ENCODE measurements at regions not wholly inside any gene's neighbourhood (a gene's known extent, or its start where the extent isn't known, plus 50 kb on each side); places are given as distances from the start of the nearest gene placed in this dataset.

DNA sequence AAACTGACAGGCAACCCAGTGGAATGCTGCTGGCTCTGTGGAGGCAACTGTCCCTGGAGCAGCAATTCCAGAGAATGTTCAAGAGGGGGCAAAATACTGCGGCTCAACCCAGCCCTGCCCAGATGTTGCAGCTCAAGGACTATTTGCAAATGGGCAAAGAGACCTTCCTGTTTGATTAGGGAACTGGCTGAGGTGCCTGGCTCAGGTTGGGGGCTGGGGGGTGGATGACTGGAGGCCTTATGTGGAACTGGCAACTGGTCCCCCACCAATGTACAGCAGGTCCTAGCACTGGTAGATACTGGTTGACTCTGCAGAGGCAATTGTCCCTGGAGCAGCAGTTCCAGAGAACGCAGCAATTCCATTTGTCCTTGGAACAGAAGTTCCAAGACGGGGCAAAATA is 302.5 kb downstream of the ZPLD1 start:
- H3K9me3 ChIP-seq (ENCODE audit: low read depth, low read length): no peaks in the 10 kb centered on the region
- no peak overlapping the region for H3K4me3 ChIP-seq (ENCODE audit: insufficient read depth, low read length)
- no peak overlapping the region for H2AFZ ChIP-seq (ENCODE audit: low read length)
- DNase-seq (ENCODE audit: insufficient read length, low spot score, missing footprints): peak; percentile 53
- no peaks in the 10 kb centered on the region for H4K20me1 ChIP-seq (ENCODE audit: insufficient read depth, low read length)
- H3K4me1 ChIP-seq (ENCODE audit: insufficient read depth, low read length): no peaks in the 10 kb centered on the region
- H3K27me3 ChIP-seq (ENCODE audit: insufficient read depth, low read length): no peaks in the 10 kb centered on the region
- H3K4me2 ChIP-seq (ENCODE audit: insufficient read depth, low read length): no peak overlapping the region
- no peak overlapping the region for H3K27ac ChIP-seq (ENCODE audit: low read depth, low read length)
- no peaks in the 10 kb centered on the region for H3K79me2 ChIP-seq (ENCODE audit: insufficient read depth, low read length)
- TF ChIP-seq, protein P1, sequence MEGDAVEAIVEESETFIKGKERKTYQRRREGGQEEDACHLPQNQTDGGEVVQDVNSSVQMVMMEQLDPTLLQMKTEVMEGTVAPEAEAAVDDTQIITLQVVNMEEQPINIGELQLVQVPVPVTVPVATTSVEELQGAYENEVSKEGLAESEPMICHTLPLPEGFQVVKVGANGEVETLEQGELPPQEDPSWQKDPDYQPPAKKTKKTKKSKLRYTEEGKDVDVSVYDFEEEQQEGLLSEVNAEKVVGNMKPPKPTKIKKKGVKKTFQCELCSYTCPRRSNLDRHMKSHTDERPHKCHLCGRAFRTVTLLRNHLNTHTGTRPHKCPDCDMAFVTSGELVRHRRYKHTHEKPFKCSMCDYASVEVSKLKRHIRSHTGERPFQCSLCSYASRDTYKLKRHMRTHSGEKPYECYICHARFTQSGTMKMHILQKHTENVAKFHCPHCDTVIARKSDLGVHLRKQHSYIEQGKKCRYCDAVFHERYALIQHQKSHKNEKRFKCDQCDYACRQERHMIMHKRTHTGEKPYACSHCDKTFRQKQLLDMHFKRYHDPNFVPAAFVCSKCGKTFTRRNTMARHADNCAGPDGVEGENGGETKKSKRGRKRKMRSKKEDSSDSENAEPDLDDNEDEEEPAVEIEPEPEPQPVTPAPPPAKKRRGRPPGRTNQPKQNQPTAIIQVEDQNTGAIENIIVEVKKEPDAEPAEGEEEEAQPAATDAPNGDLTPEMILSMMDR (IDR thresholded peaks at IDR 0.05; ENCODE audit: extremely low read depth, low read depth, low read length): no peak
- no peaks in the 10 kb centered on the region for H3K36me3 ChIP-seq (ENCODE audit: insufficient read depth, low read length)

DNA sequence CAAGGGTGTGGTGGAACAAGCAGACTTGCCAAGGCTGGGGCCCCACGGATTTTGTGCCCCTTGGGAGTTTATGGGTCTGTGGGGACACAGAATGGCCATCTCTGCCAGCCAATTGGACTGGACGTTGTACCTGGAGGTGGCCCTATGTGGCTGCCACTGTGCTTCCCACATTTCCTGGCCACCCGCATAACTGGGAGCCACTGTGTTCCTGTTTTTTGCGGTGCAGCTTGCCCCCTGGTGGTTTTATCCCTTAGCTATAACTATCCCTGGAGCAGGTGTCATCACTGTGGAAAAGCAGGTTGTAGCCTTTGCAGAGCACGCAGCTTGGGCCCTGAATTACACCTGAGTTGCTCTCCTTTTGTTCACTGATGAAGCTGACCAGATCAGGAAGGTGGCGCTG is 306.3 kb downstream of the ZPLD1 start:
- H3K9me3 ChIP-seq (ENCODE audit: low read depth, low read length): no peaks in the 10 kb centered on the region
- TF ChIP-seq, protein P1 (IDR thresholded peaks at IDR 0.05; ENCODE audit: extremely low read depth, low read depth, low read length): no peak
- no peak for DNase-seq (ENCODE audit: insufficient read length, low spot score, missing footprints)
- H3K79me2 ChIP-seq (ENCODE audit: insufficient read depth, low read length): no peaks in the 10 kb centered on the region
- no peak overlapping the region for H3K27ac ChIP-seq (ENCODE audit: low read depth, low read length)
- H3K4me3 ChIP-seq (ENCODE audit: insufficient read depth, low read length): no peak overlapping the region
- H4K20me1 ChIP-seq (ENCODE audit: insufficient read depth, low read length): no peaks in the 10 kb centered on the region
- H3K4me1 ChIP-seq (ENCODE audit: insufficient read depth, low read length): no peaks in the 10 kb centered on the region
- H3K27me3 ChIP-seq (ENCODE audit: insufficient read depth, low read length): no peaks in the 10 kb centered on the region
- no peak overlapping the region for H3K4me2 ChIP-seq (ENCODE audit: insufficient read depth, low read length)
- no peaks in the 10 kb centered on the region for H3K36me3 ChIP-seq (ENCODE audit: insufficient read depth, low read length)
- H2AFZ ChIP-seq (ENCODE audit: low read length): no peak overlapping the region

DNA sequence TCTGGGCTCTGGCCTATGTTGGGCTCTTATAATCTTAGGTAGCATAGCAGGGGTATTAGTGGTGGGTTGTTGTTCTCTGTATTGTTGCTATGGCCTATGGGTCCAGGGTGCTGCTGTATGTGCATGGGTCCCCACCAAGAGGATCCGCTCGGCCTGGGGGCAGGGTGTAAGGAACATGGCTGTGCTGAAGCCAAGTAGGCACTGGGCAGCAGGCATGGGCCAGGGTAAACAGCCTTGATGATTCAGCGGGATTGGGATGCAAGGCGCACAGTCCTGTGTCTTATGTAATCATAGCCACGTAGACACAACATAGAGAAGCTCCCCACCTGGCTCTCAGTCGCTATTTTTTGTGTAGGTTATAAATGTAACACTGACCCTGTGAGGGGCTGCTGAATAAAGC is 306.9 kb downstream of the ZPLD1 start:
- Histone ChIP-seq H3K36me3 (ENCODE audit: insufficient read depth, low read length) (no peaks in the 10 kb centered on the region), H3K27ac (ENCODE audit: low read depth, low read length) (no peak overlapping the region), H3K27me3 (ENCODE audit: insufficient read depth, low read length) (no peaks in the 10 kb centered on the region), H3K4me2 (ENCODE audit: insufficient read depth, low read length) (no peak overlapping the region), H3K9me3 (ENCODE audit: low read depth, low read length) (no peaks in the 10 kb centered on the region), H3K79me2 (ENCODE audit: insufficient read depth, low read length) (no peaks in the 10 kb centered on the region), H3K4me1 (ENCODE audit: insufficient read depth, low read length) (no peaks in the 10 kb centered on the region), H4K20me1 (ENCODE audit: insufficient read depth, low read length) (no peaks in the 10 kb centered on the region), H2AFZ (ENCODE audit: low read length) (no peak overlapping the region), H3K4me3 (ENCODE audit: insufficient read depth, low read length) (no peak overlapping the region)
- TF ChIP-seq, protein P1 (IDR thresholded peaks at IDR 0.05; ENCODE audit: extremely low read depth, low read depth, low read length): no peak
- no peak for DNase-seq (ENCODE audit: insufficient read length, low spot score, missing footprints)

DNA sequence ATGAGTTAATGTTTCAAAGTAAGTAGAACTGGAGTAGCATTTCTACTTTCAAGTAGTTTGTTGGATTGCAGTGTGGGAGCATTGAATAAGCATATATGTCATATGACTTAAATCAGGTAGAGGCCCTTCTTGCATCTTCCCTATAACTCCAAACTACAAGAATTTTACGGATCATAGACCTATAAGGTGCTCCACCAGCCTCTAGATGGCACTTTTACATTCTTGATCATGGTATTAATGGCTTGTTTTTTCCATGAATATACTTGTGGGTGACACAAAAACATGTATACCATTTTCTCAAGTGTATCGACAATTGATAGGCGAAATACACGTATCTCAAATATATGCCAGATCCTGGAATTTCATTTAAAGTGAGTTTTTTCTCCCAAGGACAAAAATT is 311.1 kb downstream of the ZPLD1 start:
- H3K4me1 ChIP-seq (ENCODE audit: insufficient read depth, low read length): no peaks in the 10 kb centered on the region
- no peaks in the 10 kb centered on the region for H4K20me1 ChIP-seq (ENCODE audit: insufficient read depth, low read length)
- TF ChIP-seq, protein P1 (IDR thresholded peaks at IDR 0.05; ENCODE audit: extremely low read depth, low read depth, low read length): no peak
- no peaks in the 10 kb centered on the region for H3K27me3 ChIP-seq (ENCODE audit: insufficient read depth, low read length)
- H3K79me2 ChIP-seq (ENCODE audit: insufficient read depth, low read length): no peaks in the 10 kb centered on the region
- DNase-seq (ENCODE audit: insufficient read length, low spot score, missing footprints): no peak
- no peak overlapping the region for H2AFZ ChIP-seq (ENCODE audit: low read length)
- no peak overlapping the region for H3K4me2 ChIP-seq (ENCODE audit: insufficient read depth, low read length)
- no peaks in the 10 kb centered on the region for H3K9me3 ChIP-seq (ENCODE audit: low read depth, low read length)
- H3K36me3 ChIP-seq (ENCODE audit: insufficient read depth, low read length): no peaks in the 10 kb centered on the region
- H3K27ac ChIP-seq (ENCODE audit: low read depth, low read length): no peak overlapping the region
- H3K4me3 ChIP-seq (ENCODE audit: insufficient read depth, low read length): no peak overlapping the region

Measured in osteoblast (primary cell).